ENCODE measurements at regions not wholly inside any gene's neighbourhood (a gene's known extent, or its start where the extent isn't known, plus 50 kb on each side); places are given as distances from the start of the nearest gene placed in this dataset.

DNA sequence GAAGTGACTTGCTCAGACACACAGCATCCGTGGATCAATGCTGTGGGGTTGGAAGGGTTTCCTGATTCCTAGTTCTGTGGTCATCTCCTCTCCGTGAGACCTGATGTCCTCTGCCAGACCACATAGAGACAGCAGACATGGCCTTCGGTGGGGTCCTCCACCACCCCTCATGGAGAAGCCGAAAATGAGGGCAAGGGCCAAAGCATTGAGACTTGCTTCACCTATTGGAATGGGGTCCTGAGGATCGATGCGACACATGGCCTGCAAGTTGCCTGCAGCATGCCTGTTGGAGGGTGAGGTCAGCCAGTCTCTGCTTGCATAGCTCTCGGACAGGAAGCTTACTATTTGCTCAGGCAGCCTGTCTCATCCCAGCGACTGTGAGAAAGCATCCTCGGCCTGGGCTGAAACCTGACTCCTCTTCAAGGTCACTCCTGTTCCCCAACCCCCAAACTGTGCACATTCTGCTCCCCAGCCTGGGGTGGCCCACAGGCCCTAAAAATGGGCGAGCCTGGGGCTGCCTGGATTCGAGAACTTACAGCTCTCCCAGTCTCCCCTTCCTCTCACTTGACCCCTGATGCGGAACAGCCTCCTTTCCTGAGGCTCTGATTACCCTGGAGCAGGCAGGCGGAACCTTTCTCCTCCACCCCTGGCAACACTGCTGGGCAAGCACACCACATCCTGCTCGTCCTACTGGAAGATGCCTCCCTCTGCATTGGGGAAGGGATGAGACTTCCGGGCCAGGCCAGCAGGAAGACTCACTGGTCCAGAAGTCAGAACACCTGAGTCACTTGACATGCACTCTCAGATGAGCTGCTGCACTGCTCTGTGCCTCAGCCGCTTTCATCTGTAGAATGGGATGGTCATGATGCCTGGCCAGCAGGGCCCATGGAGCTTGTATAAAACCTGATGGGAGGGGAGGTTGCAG, 186.9 kb downstream of the RGS3 start:
- no peak for DNase-seq (ENCODE audit: extremely low spot score in 2 of 2)
- intact Hi-C loops (cut with DNase I) = no loop called here
- Histone ChIP-seq H3K9me3 (no peaks in the 10 kb centered on the region), H3K4me3 (no peak overlapping the region), H3K4me1 (peaks cover 32% of the 10 kb centered on the region), H3K27me3 (no peaks in the 10 kb centered on the region), H3K36me3 (no peaks in the 10 kb centered on the region), H3K27ac (no peak overlapping the region)
- TF ChIP-seq, protein P1, sequence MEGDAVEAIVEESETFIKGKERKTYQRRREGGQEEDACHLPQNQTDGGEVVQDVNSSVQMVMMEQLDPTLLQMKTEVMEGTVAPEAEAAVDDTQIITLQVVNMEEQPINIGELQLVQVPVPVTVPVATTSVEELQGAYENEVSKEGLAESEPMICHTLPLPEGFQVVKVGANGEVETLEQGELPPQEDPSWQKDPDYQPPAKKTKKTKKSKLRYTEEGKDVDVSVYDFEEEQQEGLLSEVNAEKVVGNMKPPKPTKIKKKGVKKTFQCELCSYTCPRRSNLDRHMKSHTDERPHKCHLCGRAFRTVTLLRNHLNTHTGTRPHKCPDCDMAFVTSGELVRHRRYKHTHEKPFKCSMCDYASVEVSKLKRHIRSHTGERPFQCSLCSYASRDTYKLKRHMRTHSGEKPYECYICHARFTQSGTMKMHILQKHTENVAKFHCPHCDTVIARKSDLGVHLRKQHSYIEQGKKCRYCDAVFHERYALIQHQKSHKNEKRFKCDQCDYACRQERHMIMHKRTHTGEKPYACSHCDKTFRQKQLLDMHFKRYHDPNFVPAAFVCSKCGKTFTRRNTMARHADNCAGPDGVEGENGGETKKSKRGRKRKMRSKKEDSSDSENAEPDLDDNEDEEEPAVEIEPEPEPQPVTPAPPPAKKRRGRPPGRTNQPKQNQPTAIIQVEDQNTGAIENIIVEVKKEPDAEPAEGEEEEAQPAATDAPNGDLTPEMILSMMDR (IDR thresholded peaks at IDR 0.05) = no peak
- TF ChIP-seq POLR2AphosphoS5 (IDR thresholded peaks at IDR 0.05; ENCODE audit: insufficient read depth in 1 of 2, low read depth in 1 of 2) = no peak
- no peak for TF ChIP-seq POLR2A (IDR thresholded peaks at IDR 0.05)

DNA sequence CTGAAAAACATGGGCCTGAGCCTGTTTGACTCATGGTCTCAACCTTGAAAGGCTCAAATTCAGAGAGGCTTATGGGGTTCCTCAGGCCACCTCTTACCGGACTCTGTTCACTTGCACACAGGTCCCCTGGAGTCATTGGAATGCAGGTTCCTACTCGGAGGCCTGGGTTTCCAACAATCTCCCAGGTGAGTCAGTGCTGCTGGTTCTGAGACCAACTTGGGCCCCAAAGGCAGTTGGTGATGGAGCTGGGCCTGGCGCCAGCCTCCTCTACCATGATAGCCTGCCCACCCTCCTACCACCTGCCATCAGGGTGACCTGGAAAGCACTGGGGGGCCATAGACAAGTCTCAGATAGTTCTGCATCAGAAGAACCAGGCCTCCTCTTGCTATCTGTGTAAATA, 188.4 kb downstream of the RGS3 start:
- peaks cover 34% of the 10 kb centered on the region for H3K4me1 ChIP-seq
- intact Hi-C loops (cut with DNase I) = no loop called here
- H3K4me3 ChIP-seq = no peak overlapping the region
- H3K9me3 ChIP-seq = no peaks in the 10 kb centered on the region
- TF ChIP-seq POLR2A (IDR thresholded peaks at IDR 0.05) (no peak), POLR2AphosphoS5 (IDR thresholded peaks at IDR 0.05; ENCODE audit: insufficient read depth in 1 of 2, low read depth in 1 of 2) (no peak)
- TF ChIP-seq, protein P1 (IDR thresholded peaks at IDR 0.05) = no peak
- no peaks in the 10 kb centered on the region for H3K27me3 ChIP-seq
- no peak overlapping the region for H3K27ac ChIP-seq
- DNase-seq (ENCODE audit: extremely low spot score in 2 of 2) = no peak
- H3K36me3 ChIP-seq = no peaks in the 10 kb centered on the region

DNA sequence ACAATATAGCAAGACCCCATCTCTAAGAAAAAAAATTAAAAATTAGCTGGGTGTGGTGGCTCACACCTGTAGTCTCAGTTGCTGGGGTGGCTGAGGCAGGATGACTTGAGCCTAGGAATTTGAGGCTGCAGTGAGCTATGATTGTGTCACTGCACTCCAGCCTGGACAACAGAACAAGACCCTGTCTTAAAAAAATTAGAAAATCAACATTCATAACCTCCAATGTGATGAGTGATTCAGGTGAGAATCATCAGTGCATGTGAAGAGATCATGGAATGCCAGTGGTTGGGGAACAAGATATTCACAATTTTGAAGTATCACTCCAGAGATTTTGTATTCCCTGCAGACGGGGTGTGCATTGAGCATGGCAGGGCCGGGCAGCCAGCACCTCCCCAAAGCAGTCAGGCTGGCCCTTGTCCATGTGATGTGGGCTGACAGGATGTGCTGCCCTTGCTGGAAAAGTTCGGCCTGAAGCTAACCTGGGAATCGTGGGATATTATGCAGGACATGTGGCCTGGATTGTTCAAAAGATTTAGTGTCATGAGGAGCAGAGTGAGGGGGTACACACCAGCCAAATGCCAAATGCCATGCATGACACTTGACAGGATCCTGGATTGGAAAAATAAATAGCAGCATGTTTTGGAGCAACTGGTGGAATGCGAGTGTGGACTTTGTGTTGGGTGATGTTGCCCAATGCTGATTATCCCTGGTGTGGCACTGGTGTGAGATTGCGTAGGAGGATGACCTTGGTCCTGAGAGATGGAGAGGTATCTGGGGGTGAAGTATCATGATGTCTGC, 189.0 kb downstream of the RGS3 start:
- Histone ChIP-seq H3K36me3 (no peaks in the 10 kb centered on the region), H3K9me3 (no peaks in the 10 kb centered on the region), H3K4me3 (no peak overlapping the region), H3K27me3 (no peaks in the 10 kb centered on the region), H3K27ac (no peak overlapping the region), H3K4me1 (peaks cover 34% of the 10 kb centered on the region)
- intact Hi-C loops (cut with DNase I) = no loop called here
- TF ChIP-seq POLR2AphosphoS5 (IDR thresholded peaks at IDR 0.05; ENCODE audit: insufficient read depth in 1 of 2, low read depth in 1 of 2) (no peak), POLR2A (IDR thresholded peaks at IDR 0.05) (no peak)
- TF ChIP-seq, protein P1 (IDR thresholded peaks at IDR 0.05) = no peak
- DNase-seq (ENCODE audit: extremely low spot score in 2 of 2) = no peak

DNA sequence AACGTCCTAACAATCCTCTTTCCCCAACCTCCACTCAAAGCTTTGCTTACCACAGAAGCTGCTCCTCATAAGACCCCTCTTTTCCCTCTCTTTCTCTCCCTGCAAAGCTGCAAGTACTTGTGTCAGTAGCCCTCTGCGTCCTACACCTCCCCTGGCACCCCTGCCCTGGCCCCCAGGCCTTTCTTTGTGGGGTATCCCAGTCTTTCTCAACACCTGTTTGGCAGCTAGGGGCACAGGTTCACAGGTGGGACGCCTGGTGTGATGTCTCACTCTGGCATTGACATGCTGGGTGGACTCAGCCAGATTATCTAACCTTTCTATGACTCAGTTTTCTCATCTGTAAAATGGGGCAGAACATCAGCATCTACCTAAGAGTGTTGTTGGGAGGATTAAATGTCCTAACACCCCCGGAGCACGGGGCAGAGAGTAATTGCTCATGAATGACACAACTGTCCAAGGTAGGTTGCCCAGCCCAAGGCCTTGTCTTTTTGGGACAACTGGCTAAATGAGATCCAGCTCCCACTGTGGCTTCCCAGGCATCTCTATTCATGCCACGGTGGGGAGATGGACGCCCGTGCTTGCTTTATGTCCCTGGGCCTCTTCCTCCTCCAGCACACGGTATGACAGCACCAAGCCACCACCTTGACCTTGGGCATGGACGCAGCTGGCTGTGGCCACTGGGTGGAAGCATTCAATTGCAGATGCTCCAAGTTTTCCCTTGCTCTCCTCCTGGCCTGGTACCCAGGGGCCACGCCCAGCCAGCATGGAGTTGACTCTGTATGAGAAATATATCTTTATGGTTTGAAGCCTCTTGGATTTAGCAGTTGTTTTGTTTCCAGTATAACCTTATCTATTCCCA, 190.4 kb downstream of the RGS3 start:
- Histone ChIP-seq H3K9me3 (no peaks in the 10 kb centered on the region), H3K36me3 (no peaks in the 10 kb centered on the region), H3K4me1 (peaks cover 23% of the 10 kb centered on the region), H3K4me3 (no peak overlapping the region), H3K27ac (peak overlapping the region; percentile 72), H3K27me3 (no peaks in the 10 kb centered on the region)
- DNase-seq (ENCODE audit: extremely low spot score in 2 of 2) = no peak
- intact Hi-C loops (cut with DNase I) = loop anchor here (2.0 kb wide), 1 partner anchor 61 kb away; no protein-coding TSS in a partner anchor
- TF ChIP-seq, protein P1 (IDR thresholded peaks at IDR 0.05) = no peak
- no peak for TF ChIP-seq POLR2AphosphoS5 (IDR thresholded peaks at IDR 0.05; ENCODE audit: insufficient read depth in 1 of 2, low read depth in 1 of 2)
- TF ChIP-seq POLR2A (IDR thresholded peaks at IDR 0.05) = no peak
